ENCODE measurements at regions not wholly inside any gene's neighbourhood (a gene's known extent, or its start where the extent isn't known, plus 50 kb on each side); places are given as distances from the start of the nearest gene placed in this dataset.

DNA sequence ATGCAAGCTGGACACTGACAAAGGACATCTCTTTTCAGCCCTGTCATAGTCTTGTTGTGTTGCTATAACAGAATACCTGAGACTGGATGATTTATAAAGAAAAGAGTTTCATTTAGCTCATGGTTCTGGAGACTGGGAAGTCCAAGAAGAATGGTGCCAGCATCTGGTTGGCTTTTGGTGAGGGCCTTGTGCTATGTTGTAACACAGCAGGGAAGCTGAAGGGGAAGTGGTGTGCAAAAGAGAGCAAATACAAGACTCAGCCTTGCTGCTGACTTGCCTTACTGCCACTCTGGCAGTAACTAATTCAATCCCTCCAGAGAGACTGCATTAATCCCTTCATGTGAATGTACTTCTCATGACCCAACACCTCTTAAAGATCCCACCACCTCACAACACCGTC is 356.3 kb upstream of the PROK2 start:
- TF ChIP-seq, protein P1, sequence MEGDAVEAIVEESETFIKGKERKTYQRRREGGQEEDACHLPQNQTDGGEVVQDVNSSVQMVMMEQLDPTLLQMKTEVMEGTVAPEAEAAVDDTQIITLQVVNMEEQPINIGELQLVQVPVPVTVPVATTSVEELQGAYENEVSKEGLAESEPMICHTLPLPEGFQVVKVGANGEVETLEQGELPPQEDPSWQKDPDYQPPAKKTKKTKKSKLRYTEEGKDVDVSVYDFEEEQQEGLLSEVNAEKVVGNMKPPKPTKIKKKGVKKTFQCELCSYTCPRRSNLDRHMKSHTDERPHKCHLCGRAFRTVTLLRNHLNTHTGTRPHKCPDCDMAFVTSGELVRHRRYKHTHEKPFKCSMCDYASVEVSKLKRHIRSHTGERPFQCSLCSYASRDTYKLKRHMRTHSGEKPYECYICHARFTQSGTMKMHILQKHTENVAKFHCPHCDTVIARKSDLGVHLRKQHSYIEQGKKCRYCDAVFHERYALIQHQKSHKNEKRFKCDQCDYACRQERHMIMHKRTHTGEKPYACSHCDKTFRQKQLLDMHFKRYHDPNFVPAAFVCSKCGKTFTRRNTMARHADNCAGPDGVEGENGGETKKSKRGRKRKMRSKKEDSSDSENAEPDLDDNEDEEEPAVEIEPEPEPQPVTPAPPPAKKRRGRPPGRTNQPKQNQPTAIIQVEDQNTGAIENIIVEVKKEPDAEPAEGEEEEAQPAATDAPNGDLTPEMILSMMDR (IDR thresholded peaks at IDR 0.05) = no peak
- TF ChIP-seq POLR2A (IDR thresholded peaks at IDR 0.05) = no peak

All from right lobe of liver (tissue), 4 donors.